ENCODE measurements at regions not wholly inside any gene's neighbourhood (a gene's known extent, or its start where the extent isn't known, plus 50 kb on each side); places are given as distances from the start of the nearest gene placed in this dataset.
"Not testable (repeated sequence)": the region's sequence is repeated elsewhere in the genome, so short reads cannot be mapped to it uniquely, and the experiment has no call there.

DNA sequence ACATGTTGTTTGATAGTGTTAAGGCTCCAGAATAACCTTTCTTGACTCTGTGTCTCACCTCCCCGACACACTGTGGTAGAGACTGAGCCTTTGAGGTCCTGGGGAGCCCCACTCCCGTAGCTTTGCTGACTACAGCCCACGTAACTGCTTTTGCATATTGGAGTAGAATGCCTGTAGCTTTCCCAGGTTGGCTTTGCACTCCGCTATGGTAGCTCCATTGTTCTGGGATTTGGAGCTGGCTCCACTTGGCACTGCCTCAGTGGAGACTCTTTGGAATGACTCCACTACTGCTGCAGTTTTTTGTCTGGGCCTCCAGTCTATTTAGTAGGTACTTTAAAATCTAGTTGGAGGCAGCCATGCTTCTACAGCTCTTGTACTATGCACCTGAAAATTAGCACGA is 56.2 kb upstream of the ANXA1 start:
- DNase-seq (ENCODE audit: low spot score), result no peak

DNA sequence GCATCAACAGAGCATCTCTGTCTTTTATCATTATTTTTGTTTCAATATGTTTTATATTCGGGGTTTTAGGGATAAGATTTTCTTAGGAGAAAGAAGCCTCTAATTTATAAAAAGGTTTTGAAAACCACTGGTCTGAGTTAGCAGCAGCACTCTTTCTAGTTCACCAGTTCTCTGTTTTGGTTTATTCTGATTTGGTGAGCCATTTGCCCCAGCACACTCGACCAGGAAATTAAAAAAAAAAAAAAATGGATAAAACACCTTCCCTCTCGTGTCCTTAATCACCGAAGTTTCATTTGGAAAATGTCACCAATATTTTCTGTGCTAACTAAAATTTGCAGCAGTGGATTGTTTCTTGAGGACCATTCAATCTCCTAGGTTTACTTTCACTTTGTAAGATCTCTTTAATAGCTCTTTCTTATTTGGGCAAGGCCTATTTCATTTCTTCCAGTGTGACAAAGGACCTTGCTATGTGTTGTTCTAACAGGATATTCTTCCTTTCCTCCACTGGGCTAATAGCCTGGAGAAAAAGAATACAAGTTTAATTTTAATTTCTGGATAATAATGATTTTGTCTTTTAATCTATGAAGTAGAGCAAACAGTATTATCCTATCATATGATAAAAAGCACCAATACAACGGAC is 57.8 kb upstream of the ANXA1 start:
- no peak for DNase-seq (ENCODE audit: low spot score)

DNA sequence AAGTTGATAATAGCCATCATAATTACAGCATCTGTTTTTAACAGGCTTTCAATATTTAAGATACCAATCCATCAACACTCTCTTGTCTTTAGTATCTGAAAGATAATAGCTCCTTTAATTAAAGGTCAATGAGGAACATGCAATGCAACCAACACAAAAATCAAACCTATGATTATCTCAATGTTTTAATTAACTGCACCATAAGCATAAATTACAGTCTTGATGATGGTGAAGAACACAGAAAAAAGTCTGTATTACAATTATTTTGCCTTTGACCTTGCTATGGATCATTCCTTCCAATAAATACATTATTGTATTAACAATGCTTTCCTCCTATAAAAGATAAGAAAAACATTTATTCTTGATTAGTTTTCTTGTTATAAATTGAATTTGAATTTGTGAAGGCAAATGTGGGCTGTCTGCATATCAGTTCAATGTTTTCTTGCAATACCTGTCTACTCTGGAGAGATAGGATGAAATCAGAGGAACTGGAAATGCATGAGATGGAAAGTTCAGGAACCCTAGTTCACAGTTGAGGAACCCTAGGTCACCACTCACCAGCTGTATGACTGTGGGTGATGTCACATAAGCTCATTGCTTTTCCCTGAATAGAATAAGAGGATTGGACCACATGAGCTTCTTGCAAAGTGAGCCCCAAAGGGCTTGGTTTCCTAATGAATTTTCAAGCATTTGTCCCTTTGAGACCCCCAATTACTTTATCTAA is 58.5 kb upstream of the ANXA1 start:
- no peak for DNase-seq (ENCODE audit: low spot score)

DNA sequence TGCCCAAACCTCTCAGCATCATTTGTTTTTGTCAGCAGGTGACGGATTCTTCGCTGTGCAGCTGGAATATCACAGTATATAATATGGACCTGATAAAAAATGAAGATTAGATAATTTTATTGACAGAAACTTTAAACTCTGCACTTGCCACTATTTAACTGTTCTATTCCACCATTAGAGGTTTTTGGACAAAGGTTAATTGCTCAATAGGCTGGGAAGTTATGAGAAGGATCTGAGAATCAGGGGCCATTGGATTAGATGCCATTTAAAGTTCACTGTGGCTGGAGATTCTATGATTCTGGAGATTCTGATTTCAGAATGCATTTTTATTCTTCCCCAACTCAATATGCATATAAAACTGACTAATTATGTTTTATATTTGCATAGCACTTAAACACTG is 59.8 kb upstream of the ANXA1 start:
- no peak for DNase-seq (ENCODE audit: low spot score)

DNA sequence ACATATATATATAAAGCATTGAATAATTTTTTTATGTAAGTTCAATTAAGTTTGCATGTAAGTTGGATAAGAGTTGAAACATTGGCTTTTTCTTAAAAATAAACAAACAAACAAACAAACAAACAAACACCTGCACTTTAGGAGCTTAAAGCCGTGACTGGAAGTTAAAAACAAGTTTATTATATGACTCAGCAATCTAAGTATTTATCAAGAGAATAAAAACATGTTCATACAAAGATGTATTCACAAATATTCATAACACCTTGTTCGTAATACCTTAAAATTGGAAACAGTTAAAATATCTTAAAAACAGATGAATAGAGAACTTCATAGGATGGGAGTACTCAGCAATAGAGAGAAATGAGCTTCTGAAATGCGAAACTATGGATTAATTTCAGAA is 61.5 kb upstream of the ANXA1 start:
- DNase-seq (ENCODE audit: low spot score), result no peak

DNA sequence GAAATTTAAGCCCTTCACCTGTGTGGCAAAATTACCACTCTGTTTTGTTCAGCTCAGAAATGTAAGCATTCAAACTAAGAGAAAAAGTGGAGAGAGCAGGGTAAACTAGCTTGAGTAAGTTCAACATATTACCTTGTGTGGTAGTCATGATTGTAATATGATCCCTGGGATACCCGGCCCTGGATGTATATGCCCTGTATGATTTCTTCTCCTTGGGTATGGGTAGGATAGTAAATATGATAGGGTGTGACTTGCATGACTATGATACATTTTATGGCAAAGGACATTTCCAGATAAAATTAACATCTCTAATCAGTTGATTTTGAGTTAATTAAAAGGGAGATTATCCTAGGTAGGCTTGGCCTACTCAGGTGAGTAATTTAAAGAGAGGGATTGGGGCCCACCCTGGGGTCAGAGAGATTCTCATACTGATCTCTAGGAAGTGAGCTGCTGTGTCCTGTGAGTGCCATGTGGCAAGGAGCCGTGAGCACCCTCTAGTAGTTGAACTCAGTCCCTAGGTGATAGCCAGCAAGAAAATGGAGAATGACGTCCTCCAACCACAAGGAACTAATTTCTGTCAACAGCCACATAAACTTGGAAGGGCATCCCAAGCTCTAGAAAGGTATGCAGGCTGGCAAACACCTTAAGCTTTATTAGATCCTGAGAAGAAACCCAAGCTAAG is 62.2 kb upstream of the ANXA1 start:
- DNase-seq (ENCODE audit: low spot score), result no peak

DNA sequence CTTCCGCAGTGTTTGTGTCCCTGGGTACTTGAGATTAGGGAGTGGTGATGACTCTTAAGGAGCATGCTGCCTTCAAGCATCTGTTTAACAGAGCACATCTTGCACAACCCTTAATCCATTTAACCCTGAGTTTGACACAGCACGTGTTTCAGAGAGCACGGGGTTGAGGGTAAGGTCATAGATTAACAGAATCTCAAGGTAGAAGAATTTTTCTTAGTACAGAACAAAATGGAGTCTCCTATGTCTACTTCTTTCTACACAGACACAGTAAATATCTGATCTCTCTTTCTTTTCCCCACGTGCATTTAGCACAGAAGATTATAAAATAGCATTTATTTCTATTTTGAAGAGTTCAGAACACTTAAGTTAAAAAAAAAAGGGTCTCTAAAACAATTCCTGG is 63.8 kb upstream of the ANXA1 start:
- not testable (repeated sequence) for DNase-seq (ENCODE audit: low spot score)

DNA sequence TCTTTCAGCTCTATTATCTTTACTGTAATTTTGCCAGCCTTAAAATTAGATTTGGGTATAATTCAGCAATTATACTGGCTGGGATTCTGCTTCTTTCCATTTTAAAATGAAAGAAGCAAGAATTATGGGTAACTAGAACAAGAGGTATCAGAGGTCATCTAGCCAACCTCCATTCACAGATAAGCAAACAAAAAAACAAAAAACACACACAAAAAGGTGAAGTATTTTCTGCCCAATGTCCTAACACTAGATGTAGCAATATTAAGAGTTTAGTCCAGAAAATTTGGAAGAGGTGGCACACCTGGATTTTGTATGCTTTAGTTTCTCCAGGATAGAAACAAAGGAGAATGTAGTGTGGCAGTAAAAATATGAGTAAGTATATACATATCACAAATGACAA is 68.1 kb upstream of the ANXA1 start:
- no peak for DNase-seq (ENCODE audit: low spot score)

DNA sequence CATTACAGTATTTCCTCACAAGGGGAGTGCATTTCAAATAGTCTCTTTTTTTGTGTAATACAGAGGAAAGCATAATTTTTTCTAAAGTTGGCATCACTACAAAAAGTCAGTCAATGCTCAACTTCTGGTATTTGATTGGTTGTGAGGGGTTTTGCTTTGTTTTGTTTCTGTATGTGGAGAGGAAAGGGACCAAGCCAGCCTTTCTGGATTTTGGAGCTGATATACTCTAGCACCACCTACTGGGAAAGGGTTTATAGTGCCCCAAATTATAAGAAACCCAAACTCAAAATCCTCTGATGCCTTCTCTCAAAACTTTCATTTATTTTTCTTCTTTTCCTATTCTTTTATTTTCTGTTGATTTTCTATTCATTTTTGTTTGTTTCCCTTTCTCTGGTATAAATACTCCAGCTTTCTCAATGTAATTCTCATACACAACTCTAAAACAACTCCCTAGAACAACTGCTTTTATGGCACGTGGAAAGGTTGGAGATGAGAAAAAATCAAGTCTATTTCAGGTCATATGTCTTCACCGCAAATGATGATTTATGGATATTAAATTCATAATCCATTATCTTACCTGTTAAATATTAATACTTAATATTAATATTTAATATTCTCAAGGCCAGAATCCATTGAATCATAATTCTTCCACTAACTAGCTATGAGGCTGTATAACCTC is 69.5 kb upstream of the ANXA1 start:
- peak; percentile 9 for DNase-seq (ENCODE audit: low spot score)

DNA sequence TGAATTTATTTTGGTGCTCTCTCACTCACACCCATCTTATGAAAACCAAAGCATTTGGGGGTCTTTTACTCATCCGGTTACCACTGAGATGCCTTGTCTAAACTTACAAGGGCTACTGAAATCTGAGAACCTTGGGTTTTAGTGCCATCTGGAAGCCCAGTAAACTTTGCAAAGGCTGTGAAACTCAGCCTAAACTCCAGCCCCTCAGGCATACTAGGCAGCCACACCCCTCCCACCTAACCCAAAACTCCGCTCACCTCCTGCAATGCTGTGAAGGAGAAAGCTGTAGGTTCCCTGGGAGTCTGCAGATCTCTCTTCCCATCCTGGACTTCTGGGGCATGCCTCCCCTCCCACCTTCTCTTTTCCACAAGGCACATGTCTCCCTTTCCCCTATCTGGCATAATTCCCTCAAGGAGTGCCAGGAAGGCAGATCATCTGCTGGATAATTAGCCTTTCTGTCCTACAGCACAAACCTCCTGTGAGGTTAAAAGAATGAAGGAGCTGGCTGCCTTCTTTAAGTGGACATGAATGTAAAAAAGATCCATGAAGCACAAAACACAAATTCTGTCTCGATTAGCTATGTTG is 71.5 kb upstream of the ANXA1 start:
- DNase-seq (ENCODE audit: low spot score), result no peak

DNA sequence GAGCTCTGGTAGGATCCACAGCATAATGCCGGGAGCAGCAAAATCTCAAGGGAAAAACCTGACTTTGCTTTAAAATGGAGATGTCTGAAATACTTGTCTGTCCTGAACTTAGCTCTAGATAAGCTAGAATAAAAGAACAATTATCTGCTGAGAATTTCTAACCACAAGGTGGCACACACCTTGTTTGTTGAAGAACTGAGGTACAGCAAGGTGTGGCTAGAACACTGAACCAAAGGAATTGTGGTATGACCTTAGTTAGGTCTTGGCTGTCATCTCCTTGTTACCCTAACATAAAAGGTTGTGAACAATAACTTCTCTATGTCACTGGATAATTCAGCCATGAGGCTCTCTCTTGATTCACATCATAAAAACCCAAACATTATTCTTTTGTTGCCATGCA is 72.3 kb upstream of the ANXA1 start:
- DNase-seq (ENCODE audit: low spot score), result no peak

DNA sequence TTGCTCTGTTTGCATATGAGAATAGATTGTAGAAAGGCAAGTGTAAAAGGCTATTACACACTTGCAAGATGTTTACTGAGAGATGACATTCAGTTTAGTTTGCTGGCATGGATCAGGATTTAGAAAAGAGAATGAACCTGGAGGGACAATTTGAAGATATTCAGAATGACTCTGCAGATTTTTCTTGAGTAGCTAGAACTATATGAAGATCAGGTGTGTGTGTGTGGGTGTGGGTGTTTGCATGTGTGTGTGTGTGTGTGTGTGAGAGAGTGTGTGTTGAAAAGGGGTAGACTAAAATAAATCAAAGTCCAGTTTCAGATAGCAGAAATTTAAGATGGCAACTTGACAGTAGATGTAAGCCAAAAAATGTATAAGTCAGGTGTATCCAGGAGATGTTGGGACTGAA is 74.0 kb upstream of the ANXA1 start:
- no peak for DNase-seq (ENCODE audit: low spot score)

DNA sequence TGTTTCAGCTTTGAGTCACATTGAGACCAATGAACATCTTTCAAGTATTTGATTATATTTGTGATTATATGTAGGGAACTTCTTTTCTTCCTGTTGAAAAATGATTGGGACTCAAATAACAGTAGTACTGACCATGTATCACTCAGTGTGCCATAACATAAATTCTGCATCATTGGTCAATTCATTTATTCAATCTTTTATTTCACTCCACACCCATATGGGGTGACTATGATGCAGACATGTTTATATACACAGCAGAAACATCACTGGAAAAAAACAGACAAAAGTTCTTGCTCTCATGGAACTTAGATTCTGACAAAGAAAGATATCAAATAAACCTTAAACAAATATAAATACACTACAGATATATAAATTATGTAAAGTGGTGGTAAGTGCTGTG is 74.7 kb upstream of the ANXA1 start:
- DNase-seq (ENCODE audit: low spot score), result no peak

DNA sequence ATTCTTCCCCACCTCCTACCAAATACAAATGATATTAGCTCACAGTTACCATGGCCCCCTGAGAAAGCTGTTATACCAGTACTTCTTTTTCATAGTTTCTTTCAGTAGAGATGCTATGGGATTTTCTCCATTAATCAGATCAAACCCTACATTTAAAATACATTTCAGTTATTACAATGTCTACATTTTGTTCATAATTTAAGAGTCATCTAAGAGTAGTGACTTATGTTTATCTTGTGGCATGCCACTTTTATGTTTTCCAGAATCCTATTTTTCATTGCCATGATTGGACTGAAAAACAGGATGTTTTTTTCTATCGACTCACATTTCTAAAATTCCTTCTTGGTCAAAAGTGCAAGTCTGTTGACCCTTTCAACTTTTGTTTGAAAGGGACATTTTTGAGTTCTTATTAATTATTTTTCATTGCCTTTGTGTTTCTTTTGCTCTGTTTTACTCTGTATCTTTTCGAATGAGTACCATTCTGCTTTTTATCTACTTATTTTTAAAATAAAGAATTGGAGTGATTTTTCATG is 77.4 kb upstream of the ANXA1 start:
- no peak for DNase-seq (ENCODE audit: low spot score)

DNA sequence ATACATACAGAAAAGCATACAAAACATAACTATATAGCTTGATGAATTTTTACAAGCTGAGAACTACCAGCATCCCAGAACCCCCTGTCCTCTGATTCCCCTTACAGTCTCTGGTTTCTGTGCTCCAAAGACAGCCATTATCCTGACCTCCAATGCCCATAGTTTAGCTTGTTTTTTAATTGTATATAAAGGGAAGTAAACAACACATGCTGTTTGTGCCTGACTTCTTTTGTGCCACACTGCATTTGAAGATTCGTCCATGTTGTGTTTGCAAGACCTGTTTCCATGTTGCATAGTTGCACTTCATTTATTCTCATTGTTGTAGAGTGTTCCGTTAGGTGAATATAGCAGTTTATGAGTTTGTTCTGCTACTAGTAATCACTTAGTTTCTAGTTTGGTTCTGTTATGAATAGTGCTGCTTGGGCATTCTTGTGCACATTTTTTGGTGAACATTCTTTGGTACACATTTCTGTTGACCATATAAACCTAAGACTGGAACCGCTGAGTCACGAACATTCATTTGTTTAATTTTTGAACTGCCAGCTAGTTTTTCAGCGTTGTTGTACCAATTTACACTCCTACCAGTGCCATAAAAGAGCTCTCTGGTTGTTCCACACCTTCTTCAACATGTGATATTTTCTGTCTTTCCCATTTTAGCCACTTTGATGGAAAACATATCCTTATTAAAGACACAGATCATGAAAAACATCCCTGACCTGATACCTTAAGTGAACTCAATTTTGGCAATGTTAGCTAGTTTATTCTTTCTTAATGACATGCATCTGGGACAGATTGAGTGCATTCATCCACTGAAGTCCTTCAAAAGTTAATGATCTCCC is 78.1 kb upstream of the ANXA1 start:
- DNase-seq (ENCODE audit: low spot score), result no peak

DNA sequence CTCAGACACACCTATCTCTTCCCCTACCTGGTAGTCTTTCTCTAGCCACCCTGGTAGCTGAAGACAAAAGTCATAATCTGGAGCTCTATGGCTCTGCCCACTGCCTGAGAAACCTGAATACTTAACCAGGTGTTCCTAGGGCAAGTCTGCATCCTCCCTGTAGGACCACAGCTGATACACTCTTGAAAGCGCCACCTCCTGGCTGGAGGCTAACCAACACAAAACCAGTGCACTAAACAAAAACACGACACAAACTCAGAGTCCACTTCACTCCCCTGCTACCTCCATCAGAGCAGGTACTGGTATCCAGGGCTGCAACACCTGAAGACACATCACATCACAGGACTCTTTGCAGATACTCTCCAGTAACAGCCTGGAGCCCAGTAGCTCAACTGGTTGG is 84.6 kb upstream of the ANXA1 start:
- DNase-seq (ENCODE audit: low spot score), result no peak

DNA sequence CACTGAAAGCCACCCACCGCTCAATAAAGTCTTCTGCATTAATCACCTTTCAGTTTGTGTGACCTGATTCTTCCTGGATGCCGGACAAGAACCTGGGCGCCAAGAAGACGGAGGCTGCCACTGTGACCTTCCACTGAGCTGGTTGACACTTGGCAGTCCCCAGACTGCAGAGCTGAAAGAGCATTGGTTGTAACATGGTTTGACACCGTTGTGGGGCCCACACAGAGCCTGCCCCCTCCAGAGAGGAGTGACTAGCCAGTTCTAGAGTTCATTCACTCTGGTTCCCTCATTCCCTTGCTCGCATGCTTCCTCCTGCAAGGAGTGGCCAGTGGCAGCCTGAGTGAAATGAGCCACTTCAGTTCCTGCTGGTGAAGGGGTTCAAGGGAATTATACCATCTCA is 86.2 kb upstream of the ANXA1 start:
- no peak for DNase-seq (ENCODE audit: low spot score)

DNA sequence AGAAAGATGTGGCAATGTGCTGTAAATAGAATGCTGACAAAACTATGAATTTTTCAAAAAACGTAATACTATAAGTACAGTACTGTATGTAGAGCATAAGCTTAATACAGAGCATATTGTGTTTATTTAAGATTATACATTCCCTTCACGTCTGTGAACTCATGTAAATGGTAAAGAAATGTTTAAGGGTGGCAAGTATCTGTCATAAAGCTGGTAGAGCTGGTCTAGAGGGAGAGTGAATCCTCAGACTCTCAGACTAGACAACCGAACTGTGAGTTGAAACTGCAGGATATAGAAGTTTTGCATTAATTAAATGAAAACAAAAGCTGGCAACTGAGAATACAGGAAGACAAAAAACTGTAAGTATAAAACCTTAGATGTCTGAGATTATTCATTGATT is 87.3 kb upstream of the ANXA1 start:
- DNase-seq (ENCODE audit: low spot score), result no peak

DNA sequence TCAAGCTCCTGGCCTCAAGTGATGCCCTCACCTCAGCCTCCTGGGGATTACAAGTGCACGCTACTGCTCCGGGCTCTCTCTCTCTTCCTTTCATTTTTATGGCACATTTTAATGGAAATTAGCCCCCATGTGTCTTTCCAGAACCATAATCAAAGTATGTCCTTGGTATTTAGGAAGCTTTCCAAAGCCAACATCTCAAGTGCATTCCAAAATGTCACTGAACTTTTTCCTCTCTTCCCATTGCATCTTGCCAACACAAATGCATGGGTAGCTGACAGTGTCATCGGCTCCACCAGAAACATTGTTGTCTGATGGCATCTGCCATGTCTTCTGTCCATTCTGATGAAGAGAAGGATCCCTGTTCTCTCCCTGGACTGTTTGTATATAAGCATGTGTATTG is 90.5 kb upstream of the ANXA1 start:
- DNase-seq (ENCODE audit: low spot score), result no peak

DNA sequence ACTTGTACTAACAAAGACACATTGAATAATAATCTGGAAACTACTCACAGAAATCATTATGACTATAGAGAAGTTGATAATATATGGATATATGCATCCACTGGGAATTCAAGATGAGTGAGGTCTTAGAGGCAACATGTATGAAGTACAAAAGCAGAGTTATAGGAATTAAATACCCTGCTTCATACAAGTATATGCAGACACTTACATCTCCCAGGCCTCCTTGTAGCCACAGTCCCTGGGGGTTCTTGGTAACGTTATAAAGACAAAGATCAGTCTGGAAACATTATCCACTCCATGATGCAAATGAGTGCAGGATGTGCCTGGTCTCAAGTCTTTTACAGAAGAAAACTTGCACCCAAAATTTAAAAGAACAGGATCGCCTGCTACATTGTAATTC is 92.4 kb upstream of the ANXA1 start:
- DNase-seq (ENCODE audit: low spot score), result no peak

DNA sequence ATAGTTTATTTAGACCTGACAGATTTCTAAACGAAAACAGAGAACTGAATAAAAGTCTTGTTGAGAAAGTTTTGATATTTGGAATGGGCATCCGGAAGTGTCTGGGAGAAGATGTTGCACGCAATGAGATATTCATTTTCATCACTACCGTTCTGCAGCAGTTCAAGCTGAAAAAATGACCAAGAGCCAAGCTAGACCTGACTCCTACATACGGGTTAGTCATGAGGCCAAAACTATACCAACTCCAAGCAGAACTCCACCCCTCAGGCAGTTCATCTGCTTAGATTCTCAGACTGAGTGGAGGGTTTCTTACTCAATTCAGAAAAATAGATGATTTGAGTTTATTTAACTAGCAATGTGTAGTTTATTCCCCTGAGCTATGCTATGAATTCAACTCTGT is 95.4 kb upstream of the ANXA1 start:
- DNase-seq (ENCODE audit: low spot score), result no peak

All from hematopoietic multipotent progenitor cell treated with erythropoietin and hydrocortisone succinate and interleukin-3 and kit ligand, for 15 days (in vitro differentiated cells).